Stomach (tissue), 4 donors: ENCODE measurements at regions not wholly inside any gene's neighbourhood (a gene's known extent, or its start where the extent isn't known, plus 50 kb on each side); places are given as distances from the start of the nearest gene placed in this dataset.

ENCODE experiments used
- POLR2A ChIP-seq, 4 donors: fragments of 450-650 bp; IDR thresholded peaks; one replicate each; pipeline ENCODE4 v1.6.1; 2016; ENCODE audit warnings: antibody characterized with exemption in 4 of 4, control low read depth in 2 of 4, mild to moderate bottlenecking in 1 of 4, moderate library complexity in 1 of 4
- TF ChIP-seq, protein P1 (sequence below), 7 experiments: fragments of 450-650 bp in 4 of 7; fragments of 200-600 bp in 3 of 7; sonication (generic) in 3 of 7; IDR thresholded peaks; one replicate each; pipeline ENCODE4 v1.5.1; 2016 to 2019; ENCODE audit warnings: antibody characterized with exemption in 7 of 7, control low read depth in 2 of 7, mild to moderate bottlenecking in 1 of 7

DNA sequence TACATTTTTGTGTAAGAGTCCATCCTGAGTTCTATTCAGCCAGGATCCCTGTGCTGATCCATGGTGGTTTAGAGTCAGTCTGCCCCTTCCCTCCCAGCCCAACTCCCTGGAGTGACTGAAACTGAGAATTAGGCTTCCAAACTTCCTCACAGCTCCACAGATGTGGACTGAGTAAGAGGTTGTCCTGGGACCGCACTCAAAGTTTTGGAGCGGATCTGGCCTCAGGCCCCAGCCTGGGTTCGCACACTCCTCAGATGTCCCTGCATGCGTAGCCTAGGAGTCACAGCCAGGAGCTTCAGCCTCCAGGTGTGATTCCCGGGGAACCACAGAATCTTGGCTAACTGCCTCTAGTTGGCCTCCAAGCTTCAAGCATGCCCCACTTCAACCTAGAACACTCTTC is 218.1 kb downstream of the C7orf25 start:
- TF ChIP-seq POLR2A (IDR thresholded peaks at IDR 0.05) = no peak
- TF ChIP-seq, protein P1, sequence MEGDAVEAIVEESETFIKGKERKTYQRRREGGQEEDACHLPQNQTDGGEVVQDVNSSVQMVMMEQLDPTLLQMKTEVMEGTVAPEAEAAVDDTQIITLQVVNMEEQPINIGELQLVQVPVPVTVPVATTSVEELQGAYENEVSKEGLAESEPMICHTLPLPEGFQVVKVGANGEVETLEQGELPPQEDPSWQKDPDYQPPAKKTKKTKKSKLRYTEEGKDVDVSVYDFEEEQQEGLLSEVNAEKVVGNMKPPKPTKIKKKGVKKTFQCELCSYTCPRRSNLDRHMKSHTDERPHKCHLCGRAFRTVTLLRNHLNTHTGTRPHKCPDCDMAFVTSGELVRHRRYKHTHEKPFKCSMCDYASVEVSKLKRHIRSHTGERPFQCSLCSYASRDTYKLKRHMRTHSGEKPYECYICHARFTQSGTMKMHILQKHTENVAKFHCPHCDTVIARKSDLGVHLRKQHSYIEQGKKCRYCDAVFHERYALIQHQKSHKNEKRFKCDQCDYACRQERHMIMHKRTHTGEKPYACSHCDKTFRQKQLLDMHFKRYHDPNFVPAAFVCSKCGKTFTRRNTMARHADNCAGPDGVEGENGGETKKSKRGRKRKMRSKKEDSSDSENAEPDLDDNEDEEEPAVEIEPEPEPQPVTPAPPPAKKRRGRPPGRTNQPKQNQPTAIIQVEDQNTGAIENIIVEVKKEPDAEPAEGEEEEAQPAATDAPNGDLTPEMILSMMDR (IDR thresholded peaks at IDR 0.05) = no peak
